Mammary epithelial cell (primary cell): ENCODE measurements at regions not wholly inside any gene's neighbourhood (a gene's known extent, or its start where the extent isn't known, plus 50 kb on each side); places are given as distances from the start of the nearest gene placed in this dataset.

Source experiments
- CTCF ChIP-seq, 2 donors: IDR thresholded peaks in 1 of 2; conservative IDR thresholded peaks in 1 of 2; 2 replicates each; pipeline ENCODE4 v1.5.1; 2011 to 2012; ENCODE audit warnings: inconsistent platforms in 2 of 2, low read length in 2 of 2, mild to moderate bottlenecking in 2 of 2, control low read depth in 1 of 2, low read depth in 1 of 2; ENCODE audit not compliant: insufficient read depth in 1 of 2; ENCODE audit errors: extremely low read depth in 1 of 2
- EZH2 ChIP-seq: IDR thresholded peaks from 2 replicates; pipeline ENCODE4 v1.6.1; 2012; ENCODE audit warnings: low read length, inconsistent platforms, borderline replicate concordance

- TF ChIP-seq CTCF (conservative IDR thresholded peaks at IDR 0.05 in 1 of 2, IDR thresholded peaks at IDR 0.05 in 1 of 2; ENCODE audit: extremely low read depth in 1 of 2, insufficient read depth in 1 of 2, low read depth in 1 of 2, low read length in 2 of 2) (no peak), EZH2 (no peak)
Measured at GRCh38 chr11:26109658-26110368, 222.1 kb upstream of the ANO3 start.
